IMR-90 (cell line): ENCODE measurements at regions not wholly inside any gene's neighbourhood (a gene's known extent, or its start where the extent isn't known, plus 50 kb on each side); places are given as distances from the start of the nearest gene placed in this dataset.
"Not testable (repeated sequence)": the region's sequence is repeated elsewhere in the genome, so short reads cannot be mapped to it uniquely, and the experiment has no call there.

Experiments used
- ATAC-seq: fragments of 200-7000 bp; cut with Tn5 transposase; 2 replicates; pipeline ENCODE4 v1.9.1; 2020; ENCODE audit warnings: low read depth, mild to moderate bottlenecking, moderate library complexity
- BruUV-seq: library from RNA; stranded (reverse); fragments of 400-500 nt; replicated peaks from 2 replicates; lab custom pipeline; 2021; lab: Mats Ljungman, UMichigan
- CTCF ChIA-PET: fragments of 300-600 bp; formaldehyde crosslinking; extraction: SDS; loops from one replicate; lab custom pipeline; 2021; ENCODE audit warnings: antibody characterized with exemption; lab: Yijun Ruan, JAX
- POLR2A ChIA-PET: fragments of 300-600 bp; sonication (Branson Sonifier 250); formaldehyde crosslinking; loops from one replicate; lab custom pipeline; 2022; ENCODE audit warnings: antibody characterized with exemption; ENCODE audit not compliant: unreplicated experiment; lab: Charles Lee
- DNase-seq: peaks from one replicate; pipeline ENCODE4 v3.0.0; 2013
- H2AFZ ChIP-seq: replicated peaks from 2 replicates; pipeline ENCODE3; 2013; ENCODE audit warnings: low read length, mild to moderate bottlenecking; ENCODE audit not compliant: poor library complexity
- H2AK5ac ChIP-seq: 2 replicates; pipeline ENCODE4 v1.6.1; 2013; ENCODE audit warnings: low read depth, low read length, inconsistent platforms
- H2AK9ac ChIP-seq: replicated peaks from 2 replicates; pipeline ENCODE3; 2013; ENCODE audit warnings: mild to moderate bottlenecking, low read depth, low read length, moderate library complexity; ENCODE audit not compliant: poor library complexity
- H2BK120ac ChIP-seq: 2 replicates; pipeline ENCODE4 v1.6.1; 2013; ENCODE audit warnings: low read depth, low read length, inconsistent platforms
- H2BK15ac ChIP-seq: 3 replicates; pipeline ENCODE4 v1.6.1; 2013; ENCODE audit warnings: low read depth, low read length, inconsistent platforms
- H2BK20ac ChIP-seq: 2 replicates; pipeline ENCODE4 v1.6.1; 2013; ENCODE audit warnings: low read depth, mild to moderate bottlenecking, inconsistent platforms, low read length, moderate library complexity
- H2BK5ac ChIP-seq: 2 replicates; pipeline ENCODE4 v1.6.1; 2013; ENCODE audit warnings: mild to moderate bottlenecking, low read depth, low read length, inconsistent platforms; ENCODE audit not compliant: poor library complexity, severe bottlenecking
- H3K14ac ChIP-seq: replicated peaks from 2 replicates; pipeline ENCODE4 v1.6.1; 2013; ENCODE audit warnings: low read depth, low read length, inconsistent platforms
- H3K18ac ChIP-seq: 2 replicates; pipeline ENCODE4 v1.6.1; 2013; ENCODE audit warnings: low read depth, low read length, control low read depth
- H3K23ac ChIP-seq: 2 replicates; pipeline ENCODE4 v1.6.1; 2013; ENCODE audit warnings: low read depth, low read length, inconsistent platforms
- H3K27ac ChIP-seq: 2 replicates; pipeline ENCODE4 v1.5.1; 2013; ENCODE audit warnings: mild to moderate bottlenecking, control low read depth, low read length; ENCODE audit not compliant: insufficient read depth
- H3K27me3 ChIP-seq: 2 replicates; pipeline ENCODE4 v1.6.1; 2013; ENCODE audit warnings: low read length; ENCODE audit not compliant: control insufficient read depth, insufficient read depth
- H3K36me3 ChIP-seq: 2 replicates; pipeline ENCODE4 v1.6.1; 2013; ENCODE audit warnings: low read length, mixed read lengths; ENCODE audit not compliant: control insufficient read depth, insufficient read depth
- H3K4ac ChIP-seq: 2 replicates; pipeline ENCODE4 v1.6.1; 2013; ENCODE audit warnings: low read depth, low read length, inconsistent platforms
- H3K4me1 ChIP-seq: 2 replicates; pipeline ENCODE4 v1.6.1; 2013; ENCODE audit warnings: low read length, mixed read lengths; ENCODE audit not compliant: control insufficient read depth, insufficient read depth
- H3K4me2 ChIP-seq: 2 replicates; pipeline ENCODE4 v1.6.1; 2013; ENCODE audit warnings: low read depth, mild to moderate bottlenecking, control low read depth, low read length, moderate library complexity
- H3K4me3 ChIP-seq: 2 replicates; pipeline ENCODE4 v1.5.1; 2013; ENCODE audit warnings: low read depth, mild to moderate bottlenecking, control low read depth, low read length, moderate library complexity; ENCODE audit not compliant: insufficient read depth
- H3K56ac ChIP-seq: 2 replicates; pipeline ENCODE4 v1.6.1; 2013; ENCODE audit warnings: low read length, inconsistent platforms; ENCODE audit not compliant: insufficient read depth; ENCODE audit errors: extremely low read depth
- H3K79me1 ChIP-seq, 2 experiments: 2 replicates each; pipeline ENCODE4 v1.6.1; 2013; ENCODE audit warnings: low read length in 2 of 2, inconsistent platforms in 1 of 2, low read depth in 1 of 2
- H3K9ac ChIP-seq: 2 replicates; pipeline ENCODE4 v1.6.1; 2013; ENCODE audit warnings: low read depth, low read length, control low read depth
- H3K9me1 ChIP-seq: 2 replicates; pipeline ENCODE4 v1.6.1; 2013; ENCODE audit warnings: low read length, inconsistent platforms; ENCODE audit not compliant: insufficient read depth
- H3K9me3 ChIP-seq: 2 replicates; pipeline ENCODE4 v1.6.1; 2013; ENCODE audit warnings: low read length; ENCODE audit not compliant: control insufficient read depth, insufficient read depth
- H4K20me1 ChIP-seq: 2 replicates; pipeline ENCODE4 v1.6.1; 2013; ENCODE audit warnings: low read length, inconsistent platforms; ENCODE audit not compliant: insufficient read depth
- H4K5ac ChIP-seq: 2 replicates; pipeline ENCODE4 v1.6.1; 2013; ENCODE audit warnings: mild to moderate bottlenecking, low read depth, low read length, control low read depth
- H4K8ac ChIP-seq, 2 experiments: 2 replicates each; pipeline ENCODE4 v1.6.1; 2013; ENCODE audit warnings: low read depth in 2 of 2, low read length in 2 of 2, control low read depth in 1 of 2, inconsistent platforms in 1 of 2
- H4K91ac ChIP-seq: 2 replicates; pipeline ENCODE4 v1.6.1; 2013; ENCODE audit warnings: low read depth, low read length, inconsistent platforms; ENCODE audit not compliant: insufficient read depth
- WGBS, 2 experiments: methylation state at CpG; one replicate each; pipeline versions ENCODE4 v1.1.5 to v1.1.7; 2013; ENCODE audit warnings: missing lambda C conversion rate in 2 of 2; ENCODE audit not compliant: insufficient read length in 1 of 2; ENCODE audit errors: extremely low coverage in 2 of 2; 5-methylcytosine and 5-hydroxymethylcytosine counted together
- dilution Hi-C: fragments of 300-500 bp; cut with HindIII; formaldehyde crosslinking; loops from one replicate; pipeline ENCODE4 v1.14.3; 2018; ENCODE audit warnings: low sequenced_read_pairs; ENCODE audit not compliant: unreplicated experiment
- in situ Hi-C: fragments of 300-500 bp; cut with MboI; formaldehyde crosslinking; loops from 3 replicates; pipeline ENCODE4 v1.14.3; 2019; ENCODE audit warnings: low sequenced_read_pairs, inconsistent platforms, mixed read lengths
- intact Hi-C: fragments of 100-400 bp; cut with micrococcal nuclease; formaldehyde crosslinking; loops from 2 replicates; pipeline ENCODE4 v1.10.0; 2022

DNA sequence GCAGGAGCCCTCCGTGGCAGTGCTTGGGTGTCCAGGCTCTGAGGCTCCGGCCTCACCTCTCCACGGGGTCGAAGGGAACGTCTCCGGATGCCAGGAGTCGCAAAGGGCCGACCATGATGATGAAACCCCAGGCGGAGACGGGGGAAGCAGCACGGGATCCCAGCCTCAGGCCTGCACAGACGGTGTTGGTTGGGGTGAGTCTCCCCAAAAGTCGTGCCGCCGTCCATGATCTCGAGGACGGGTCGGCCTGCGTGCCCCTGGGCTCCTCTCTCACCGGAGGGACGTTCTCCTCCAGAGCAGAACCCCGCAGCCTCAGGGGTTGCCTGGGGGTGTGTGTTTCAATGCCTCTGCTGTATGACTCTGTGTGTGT lies 100.6 kb upstream of the FOXD4L5 start:
- H3K18ac ChIP-seq, H3K9me1 ChIP-seq, H3K27me3 ChIP-seq, DNase-seq, H2BK20ac ChIP-seq, H2BK5ac ChIP-seq, H3K4me2 ChIP-seq, intact Hi-C loops, H3K79me1 ChIP-seq, H2BK120ac ChIP-seq, H3K14ac ChIP-seq, H4K5ac ChIP-seq, H4K91ac ChIP-seq, dilution Hi-C loops, in situ Hi-C loops, H3K4me3 ChIP-seq, H2AK9ac ChIP-seq, H3K4ac ChIP-seq, H3K27ac ChIP-seq, H3K23ac ChIP-seq, ATAC-seq, H3K9ac ChIP-seq, H4K8ac ChIP-seq, H3K56ac ChIP-seq, BruUV-seq, CTCF ChIA-PET, H3K9me3 ChIP-seq, POLR2A ChIA-PET, H2AK5ac ChIP-seq, H4K20me1 ChIP-seq, H3K4me1 ChIP-seq, H2BK15ac ChIP-seq, H2AFZ ChIP-seq, H3K36me3 ChIP-seq: not testable (repeated sequence)
- 20% methylated on average over 1 of the region's 22 CpGs; no CpG with 5 or more reads in 1 of the 2 experiments for WGBS, 2 experiments

DNA sequence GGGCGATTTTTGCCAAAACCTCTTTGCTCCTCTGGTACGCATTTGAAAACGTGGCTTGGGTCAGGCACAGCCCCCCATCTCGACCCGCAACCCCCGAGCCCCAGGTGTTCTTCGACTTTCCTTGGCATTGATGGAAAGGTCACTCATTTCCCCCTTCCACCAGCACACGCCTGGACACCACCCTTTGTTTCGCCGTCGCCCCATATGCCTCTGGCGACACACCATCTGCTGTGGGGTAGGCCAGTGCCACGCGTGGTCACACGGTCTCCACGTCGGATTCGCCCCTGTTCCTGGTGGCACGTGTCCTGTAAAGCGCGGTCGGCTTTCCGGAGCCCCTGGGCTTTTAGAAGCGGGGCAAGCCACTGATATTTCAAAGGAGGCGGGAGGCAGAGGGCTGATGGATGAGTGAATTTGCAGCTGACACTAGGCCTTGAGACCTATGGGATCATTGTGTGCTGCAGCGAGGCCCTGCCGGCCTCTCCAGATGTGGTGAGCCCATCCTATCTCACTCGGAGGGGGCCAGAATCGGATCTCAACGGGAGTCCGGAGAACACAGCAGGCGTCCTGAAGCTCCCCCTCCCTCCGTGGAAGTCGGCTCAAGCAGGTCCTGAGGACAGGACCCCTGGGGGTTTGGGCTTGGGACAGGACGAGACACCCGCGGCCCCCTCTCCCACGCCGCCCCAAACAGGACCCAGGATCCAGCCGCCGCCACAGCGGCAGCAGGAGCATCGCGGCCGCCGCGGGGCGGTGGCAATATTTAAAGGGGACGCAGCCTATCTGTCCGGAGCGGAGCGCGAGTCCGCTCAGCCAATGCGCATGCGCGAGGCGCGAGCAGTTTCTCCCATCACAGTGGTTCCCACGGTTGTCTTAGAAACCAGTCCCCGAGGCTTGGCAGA lies 100.0 kb upstream of the FOXD4L5 start:
- H3K27me3 ChIP-seq, H3K4me2 ChIP-seq, H3K4ac ChIP-seq, H3K9ac ChIP-seq, dilution Hi-C loops, ATAC-seq, H4K5ac ChIP-seq, H3K18ac ChIP-seq, H2AK9ac ChIP-seq, H3K56ac ChIP-seq, H2BK120ac ChIP-seq, DNase-seq, H2AK5ac ChIP-seq, H2BK15ac ChIP-seq, H4K8ac ChIP-seq, H4K20me1 ChIP-seq, H3K14ac ChIP-seq, H3K9me3 ChIP-seq, H3K36me3 ChIP-seq, POLR2A ChIA-PET, H2BK20ac ChIP-seq, H2AFZ ChIP-seq, H3K23ac ChIP-seq, CTCF ChIA-PET, H3K79me1 ChIP-seq, H4K91ac ChIP-seq, in situ Hi-C loops, H3K9me1 ChIP-seq, BruUV-seq, H2BK5ac ChIP-seq, H3K27ac ChIP-seq, H3K4me3 ChIP-seq, intact Hi-C loops, H3K4me1 ChIP-seq: not testable (repeated sequence)
- WGBS, 2 experiments, result 68% methylated on average over 16 of the region's 61 CpGs; no CpG with 5 or more reads in 1 of the 2 experiments
